B cell (primary cell): ENCODE measurements at regions not wholly inside any gene's neighbourhood (a gene's known extent, or its start where the extent isn't known, plus 50 kb on each side); places are given as distances from the start of the nearest gene placed in this dataset.

Experiments
- CTCF ChIP-seq: fragments of 200-600 bp; IDR thresholded peaks from one replicate; pipeline ENCODE4 v1.8.0; 2022; ENCODE audit warnings: antibody characterized with exemption, mild to moderate bottlenecking
- EZH2 ChIP-seq: IDR thresholded peaks from 2 replicates; pipeline ENCODE4 v1.6.1; 2012; ENCODE audit warnings: borderline replicate concordance, low read depth, mild to moderate bottlenecking, moderate library complexity, low read length; ENCODE audit not compliant: insufficient read depth, poor library complexity, severe bottlenecking

GRCh38 chr20:53691060-53691810 is 97.6 kb upstream of the ZNF217 start:
- TF ChIP-seq CTCF = no peak
- no peak for TF ChIP-seq EZH2
